ENCODE measurements at regions not wholly inside any gene's neighbourhood (a gene's known extent, or its start where the extent isn't known, plus 50 kb on each side); places are given as distances from the start of the nearest gene placed in this dataset.

GRCh38 chr14:29355846-29356245 lies 571.8 kb downstream of the PRKD1 start:
- no peak for TF ChIP-seq CTCF (IDR thresholded peaks at IDR 0.05; ENCODE audit: low read depth, low read length, missing control alignments)
- in situ Hi-C loops (cut with HindIII; ENCODE audit: low sequenced_read_pairs) = no loop called here
- no peak for DNase-seq (ENCODE audit: low read depth)
- no peak overlapping the region for H3K4me3 ChIP-seq (ENCODE audit: low read depth, low read length)

DNA sequence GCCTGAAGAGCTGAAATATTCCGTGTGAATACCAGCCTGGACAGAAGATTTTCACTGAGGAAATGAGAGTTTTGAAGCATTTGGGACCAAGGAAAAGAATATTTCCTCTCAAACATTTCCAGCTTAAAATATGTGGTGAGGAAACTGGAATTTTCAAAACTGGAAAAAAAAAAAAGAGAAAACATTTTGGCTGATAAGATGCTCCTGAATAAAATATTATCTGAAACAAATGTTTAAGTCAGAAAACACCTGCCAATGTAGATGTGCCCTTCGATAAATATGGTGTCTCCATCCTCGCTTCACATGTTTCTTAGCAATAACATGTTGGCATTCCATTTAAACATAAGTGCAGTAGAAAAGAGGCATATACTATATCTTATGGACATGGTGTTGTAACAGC lies 567.0 kb downstream of the PRKD1 start:
- in situ Hi-C loops (cut with HindIII; ENCODE audit: low sequenced_read_pairs) = no loop called here
- no peak for TF ChIP-seq CTCF (IDR thresholded peaks at IDR 0.05; ENCODE audit: low read depth, low read length, missing control alignments)
- no peak for DNase-seq (ENCODE audit: low read depth)
- H3K4me3 ChIP-seq (ENCODE audit: low read depth, low read length) = no peak overlapping the region

- no peak overlapping the region for H3K4me3 ChIP-seq (ENCODE audit: low read depth, low read length)
- DNase-seq (ENCODE audit: low read depth) = no peak
- in situ Hi-C loops (cut with HindIII; ENCODE audit: low sequenced_read_pairs) = no loop called here
- no peak for TF ChIP-seq CTCF (IDR thresholded peaks at IDR 0.05; ENCODE audit: low read depth, low read length, missing control alignments)
Observed at GRCh38 chr14:29370024-29370423, 557.6 kb downstream of the PRKD1 start.

- H3K4me3 ChIP-seq (ENCODE audit: low read depth, low read length) = no peak overlapping the region
- DNase-seq (ENCODE audit: low read depth) = no peak
- TF ChIP-seq CTCF (IDR thresholded peaks at IDR 0.05; ENCODE audit: low read depth, low read length, missing control alignments) = no peak
- in situ Hi-C loops (cut with HindIII; ENCODE audit: low sequenced_read_pairs) = no loop called here
Observed at GRCh38 chr14:29376237-29376636, 551.4 kb downstream of the PRKD1 start.

GRCh38 chr14:29380826-29381225 lies 546.8 kb downstream of the PRKD1 start:
- no peak overlapping the region for H3K4me3 ChIP-seq (ENCODE audit: low read depth, low read length)
- DNase-seq (ENCODE audit: low read depth) = no peak
- in situ Hi-C loops (cut with HindIII; ENCODE audit: low sequenced_read_pairs) = no loop called here
- no peak for TF ChIP-seq CTCF (IDR thresholded peaks at IDR 0.05; ENCODE audit: low read depth, low read length, missing control alignments)

GRCh38 chr14:29388571-29388970 lies 539.1 kb downstream of the PRKD1 start:
- no peak overlapping the region for H3K4me3 ChIP-seq (ENCODE audit: low read depth, low read length)
- in situ Hi-C loops (cut with HindIII; ENCODE audit: low sequenced_read_pairs) = no loop called here
- TF ChIP-seq CTCF (IDR thresholded peaks at IDR 0.05; ENCODE audit: low read depth, low read length, missing control alignments) = no peak
- no peak for DNase-seq (ENCODE audit: low read depth)

Data from astrocyte of the cerebellum (primary cell).